ENCODE measurements at regions not wholly inside any gene's neighbourhood (a gene's known extent, or its start where the extent isn't known, plus 50 kb on each side); places are given as distances from the start of the nearest gene placed in this dataset.

GRCh38 chr12:84660139-84660538, 252.5 kb downstream of the SLC6A15 start:
- no peak for DNase-seq

GRCh38 chr12:84658877-84659276, 253.7 kb downstream of the SLC6A15 start:
- DNase-seq, result no peak

- no peak for DNase-seq
Measured at GRCh38 chr12:84656705-84657104, 255.9 kb downstream of the SLC6A15 start.

DNA sequence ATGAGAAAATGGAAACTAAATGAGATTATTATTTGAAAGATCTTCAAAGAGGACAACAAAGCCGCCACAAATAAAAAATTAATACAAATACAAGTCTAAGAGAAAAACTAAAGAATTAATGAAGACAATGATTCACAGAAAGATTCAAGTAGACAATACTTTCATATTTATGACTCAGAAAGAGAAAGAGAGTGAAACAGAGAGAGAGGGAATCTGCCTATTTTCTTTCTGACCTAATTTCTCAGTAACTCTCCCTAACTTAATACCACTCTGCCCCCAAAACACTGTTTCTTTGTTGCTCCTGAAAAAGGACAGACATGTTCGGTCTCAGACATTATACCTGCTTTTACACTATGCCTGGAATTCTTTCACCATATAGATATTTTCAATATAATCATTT, 259.1 kb downstream of the SLC6A15 start:
- no peak for DNase-seq

DNA sequence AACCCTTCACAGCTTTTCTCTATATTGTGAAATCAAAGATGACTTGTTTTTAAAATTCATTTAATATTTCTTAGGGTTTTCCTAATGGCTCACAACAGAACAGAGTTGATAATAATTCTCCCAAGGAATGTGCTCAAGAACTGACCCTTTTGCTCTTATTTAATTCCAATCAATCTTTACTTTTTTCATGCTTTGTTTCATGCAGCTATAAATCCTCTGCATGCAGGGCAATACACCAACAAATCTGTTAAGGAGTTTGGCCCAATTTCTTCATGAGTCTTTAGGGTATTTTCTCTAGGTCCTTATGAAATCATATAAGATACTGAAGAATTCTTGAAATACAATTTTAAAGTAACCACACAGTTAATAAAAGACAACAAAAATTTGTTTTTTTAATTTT, 264.2 kb downstream of the SLC6A15 start:
- DNase-seq, result no peak

- DNase-seq, result no peak
Measured at GRCh38 chr12:84644908-84645307, 267.7 kb downstream of the SLC6A15 start.

- no peak for DNase-seq
Measured at GRCh38 chr12:84643993-84644392, 268.6 kb downstream of the SLC6A15 start.

DNA sequence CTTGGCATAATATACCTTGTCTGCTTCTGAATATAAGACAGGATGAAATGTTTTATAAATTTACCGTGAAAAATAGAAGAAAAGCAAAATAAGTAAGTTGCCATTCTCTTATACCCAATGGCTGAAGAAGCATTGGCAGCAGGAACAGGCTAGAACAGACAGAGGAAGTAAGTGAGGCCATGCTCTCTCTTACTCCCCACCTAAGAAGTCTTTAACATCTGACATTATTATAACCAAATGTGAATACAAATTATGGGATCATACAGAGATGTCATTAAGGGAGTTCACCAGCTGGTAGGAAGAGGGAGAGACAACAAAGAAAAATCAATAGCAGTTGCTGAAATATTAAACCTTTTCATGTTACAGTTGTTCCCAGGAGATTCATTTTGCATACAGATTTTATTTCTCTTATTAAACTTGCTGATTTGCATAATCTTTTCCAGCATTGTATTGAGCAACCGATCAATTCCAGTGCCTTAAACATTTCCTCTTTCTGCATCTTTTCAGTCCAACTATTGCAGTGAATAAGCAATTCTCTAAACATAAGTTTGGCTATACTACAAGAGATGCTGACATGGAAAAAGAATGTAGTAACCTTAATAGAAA, 270.6 kb downstream of the SLC6A15 start:
- DNase-seq, result no peak

GRCh38 chr12:84638811-84639368, 273.7 kb downstream of the SLC6A15 start:
- peak; percentile 13 for DNase-seq

GRCh38 chr12:84637926-84638325, 274.7 kb downstream of the SLC6A15 start:
- DNase-seq, result no peak

- DNase-seq, result no peak
Measured at GRCh38 chr12:84636801-84637290, 275.8 kb downstream of the SLC6A15 start.

DNA sequence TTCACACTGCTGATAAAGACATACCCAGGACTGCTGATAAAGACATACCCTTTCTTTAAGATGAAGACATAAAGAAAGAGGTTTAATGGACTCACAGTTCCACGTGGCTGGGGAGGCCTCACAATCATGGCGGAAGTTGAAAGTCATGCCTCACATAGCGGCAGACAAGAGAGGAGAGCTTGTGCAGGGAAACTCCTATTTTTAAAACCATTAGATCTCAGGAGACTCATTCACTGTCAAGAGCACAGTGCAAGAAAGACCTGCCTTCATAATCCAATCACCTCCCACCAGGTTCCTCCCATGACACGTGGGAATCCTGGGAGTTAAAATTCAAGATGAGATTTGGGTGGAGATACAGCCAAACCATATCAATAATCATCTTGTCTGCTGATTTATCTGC, 278.1 kb downstream of the SLC6A15 start:
- DNase-seq, result no peak

DNA sequence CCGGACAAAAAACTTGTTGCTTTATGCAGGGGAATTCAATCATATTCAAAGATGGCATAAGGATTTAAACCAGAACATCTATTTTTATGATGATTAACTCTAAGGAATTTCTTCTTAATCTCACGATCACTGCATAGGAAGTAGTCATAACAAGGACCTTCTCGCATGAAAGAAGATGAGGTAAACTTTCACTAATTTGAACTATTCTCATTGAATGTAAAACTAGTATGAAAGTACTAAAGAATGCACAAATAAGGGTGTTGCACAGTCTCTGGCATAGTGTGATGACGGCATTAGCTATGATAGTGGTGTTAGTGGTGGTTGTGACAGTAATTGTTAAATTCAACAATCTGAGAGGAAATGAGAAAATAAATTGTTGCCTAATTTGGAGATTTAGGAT, 280.0 kb downstream of the SLC6A15 start:
- DNase-seq, result peak; percentile 57

GRCh38 chr12:84631020-84631419, 281.6 kb downstream of the SLC6A15 start:
- DNase-seq, result no peak

DNA sequence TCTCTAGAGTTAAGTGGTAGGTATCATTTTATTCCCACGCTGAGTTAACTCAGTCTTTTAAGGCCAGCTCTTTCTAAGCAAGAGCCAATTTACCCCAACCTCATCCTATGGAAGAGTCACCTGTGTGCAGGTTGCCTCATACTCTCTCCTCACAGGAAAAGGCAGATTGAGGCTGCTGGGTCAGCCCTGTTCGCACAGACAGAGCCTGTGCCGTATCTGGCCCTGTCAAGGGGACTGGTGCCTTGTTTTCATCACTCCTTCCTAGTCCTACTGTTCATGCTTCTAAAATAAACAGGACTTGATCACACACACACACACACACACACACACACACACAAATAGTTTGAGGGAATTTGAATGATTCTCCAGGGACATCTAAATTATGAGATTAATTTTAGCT, 285.0 kb downstream of the SLC6A15 start:
- no peak for DNase-seq

DNA sequence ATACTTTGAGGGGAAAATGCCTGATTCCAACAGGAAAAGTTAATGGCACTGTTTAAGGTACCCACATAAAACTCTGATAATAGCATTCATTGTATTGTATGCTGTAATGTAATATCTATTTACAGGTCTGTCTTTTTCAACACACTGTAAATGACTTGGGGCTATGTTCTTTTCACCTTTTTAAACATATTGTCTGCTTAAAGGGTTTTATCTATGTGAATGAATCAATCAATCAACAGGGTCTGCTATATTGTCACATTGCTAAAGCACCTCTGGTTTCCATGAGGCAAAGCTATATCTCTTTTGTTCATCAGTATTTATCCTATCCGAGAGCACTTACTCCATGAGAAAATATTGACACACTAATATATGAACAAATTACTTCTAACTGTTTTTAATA, 288.0 kb downstream of the SLC6A15 start:
- DNase-seq, result no peak

DNA sequence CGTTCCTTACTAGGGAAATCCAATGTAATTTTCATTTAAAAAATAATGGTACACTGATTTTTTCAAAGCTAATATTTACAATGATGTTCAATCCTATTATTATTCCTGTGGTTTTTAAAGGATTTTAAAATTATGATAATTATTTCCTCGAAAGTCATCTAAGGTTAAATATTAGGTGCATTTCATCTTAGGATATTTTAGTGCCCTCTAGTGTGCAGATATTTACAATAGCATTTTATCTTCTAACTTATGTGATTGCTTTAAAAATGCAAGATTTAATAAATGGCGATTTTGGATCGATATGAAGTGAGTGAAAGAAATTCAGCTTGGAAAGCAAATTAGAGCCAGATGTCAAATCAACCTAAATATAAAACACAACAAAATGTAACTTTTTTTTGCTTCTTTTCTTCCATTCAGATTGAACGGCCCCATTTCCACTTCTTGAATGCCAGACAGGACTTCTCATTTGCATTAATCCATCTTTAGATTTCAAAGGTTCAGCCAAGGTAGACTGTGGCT, 293.5 kb downstream of the SLC6A15 start:
- DNase-seq, result no peak

GRCh38 chr12:84607170-84607819, 305.3 kb downstream of the SLC6A15 start:
- no peak for DNase-seq

GRCh38 chr12:84605983-84606382, 306.6 kb downstream of the SLC6A15 start:
- DNase-seq, result no peak

DNA sequence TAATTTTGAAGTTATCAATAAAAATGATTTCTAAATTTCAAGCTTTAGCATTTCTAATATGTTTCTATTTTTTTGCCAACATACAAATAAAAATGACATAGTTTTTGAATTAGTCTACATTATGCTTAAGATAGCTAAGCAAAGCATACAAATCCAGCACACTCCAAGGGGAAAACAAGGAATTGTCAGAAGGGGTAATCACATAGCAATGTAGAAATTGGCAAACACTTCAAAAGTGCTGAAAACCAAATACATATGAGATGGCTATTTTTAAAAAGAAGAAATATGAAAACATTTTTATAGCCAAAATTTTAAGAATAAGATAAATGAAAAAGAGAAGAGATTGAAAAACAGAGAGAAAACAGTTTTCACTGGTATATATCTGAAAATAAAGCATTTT, 308.0 kb downstream of the SLC6A15 start:
- no peak for DNase-seq

DNA sequence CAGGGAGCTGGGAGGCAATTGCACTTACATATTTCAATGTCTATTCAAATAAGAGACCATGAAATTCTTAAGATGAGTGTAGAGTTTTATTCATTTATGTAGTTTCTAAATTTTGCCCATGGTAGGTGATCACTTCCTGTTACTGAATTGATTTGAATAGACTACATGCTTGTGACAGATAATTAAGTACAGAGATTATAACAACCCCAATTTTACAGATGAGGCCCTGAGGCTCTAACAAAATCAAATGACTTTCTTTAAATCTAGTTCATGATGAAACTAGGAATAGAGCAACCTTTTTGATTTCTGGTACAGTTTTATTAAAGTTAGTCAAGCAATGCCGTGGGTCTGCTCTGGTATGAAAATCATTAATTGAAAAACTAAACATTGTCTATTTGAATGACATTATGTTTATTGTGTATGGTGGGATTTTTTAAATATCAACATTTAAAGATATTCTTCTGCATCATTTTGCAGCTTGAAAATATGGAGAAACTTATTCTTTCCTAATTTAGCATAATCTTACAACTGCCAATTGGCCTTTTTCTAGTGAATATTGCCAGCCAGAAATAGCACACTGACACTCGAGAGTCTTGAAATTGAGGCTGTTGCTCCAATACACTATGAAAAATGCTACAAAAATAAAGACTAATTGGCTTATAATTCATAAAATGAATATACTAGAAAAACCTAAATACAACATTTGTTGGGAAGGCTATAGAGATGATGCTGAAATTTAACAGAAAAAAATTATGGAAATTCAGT, 308.9 kb downstream of the SLC6A15 start:
- no peak for DNase-seq

DNA sequence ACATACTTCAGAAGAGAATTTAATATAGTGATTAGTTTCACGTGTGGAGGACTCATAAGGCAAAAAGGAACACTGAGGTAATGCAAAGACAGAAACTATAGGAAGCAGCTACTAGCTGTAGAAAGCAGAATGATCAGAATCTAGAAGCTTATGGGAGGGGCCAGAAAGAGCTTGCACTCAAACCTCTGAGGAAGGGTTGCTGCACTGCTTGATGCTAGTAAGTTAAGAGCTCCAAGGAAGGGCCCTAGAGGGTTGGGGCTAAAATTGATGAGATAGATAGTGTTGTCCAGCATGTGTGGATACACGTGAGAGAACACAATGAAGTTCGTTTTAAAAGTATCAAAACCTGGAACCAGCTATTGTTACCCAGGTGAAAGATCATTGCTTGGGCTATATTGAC, 311.1 kb downstream of the SLC6A15 start:
- DNase-seq, result no peak

DNA sequence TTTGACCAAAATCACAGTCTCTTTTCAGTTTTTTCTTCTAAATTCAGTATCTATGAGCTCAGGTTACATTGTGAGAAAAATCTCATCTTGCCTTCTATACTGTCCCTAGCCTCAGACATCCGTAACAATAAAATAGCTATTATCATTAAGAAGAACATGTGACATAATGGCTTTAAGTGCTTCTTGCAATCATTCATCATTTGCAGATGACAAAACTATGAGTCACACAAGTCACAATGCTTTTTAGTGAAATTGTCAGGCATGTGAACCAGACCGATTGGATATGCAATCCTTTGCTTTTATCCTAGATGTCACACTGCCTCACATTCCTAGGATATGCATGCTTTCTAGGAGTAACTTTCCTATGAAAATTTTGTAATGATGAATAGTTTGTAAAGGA, 313.1 kb downstream of the SLC6A15 start:
- no peak for DNase-seq

DNA sequence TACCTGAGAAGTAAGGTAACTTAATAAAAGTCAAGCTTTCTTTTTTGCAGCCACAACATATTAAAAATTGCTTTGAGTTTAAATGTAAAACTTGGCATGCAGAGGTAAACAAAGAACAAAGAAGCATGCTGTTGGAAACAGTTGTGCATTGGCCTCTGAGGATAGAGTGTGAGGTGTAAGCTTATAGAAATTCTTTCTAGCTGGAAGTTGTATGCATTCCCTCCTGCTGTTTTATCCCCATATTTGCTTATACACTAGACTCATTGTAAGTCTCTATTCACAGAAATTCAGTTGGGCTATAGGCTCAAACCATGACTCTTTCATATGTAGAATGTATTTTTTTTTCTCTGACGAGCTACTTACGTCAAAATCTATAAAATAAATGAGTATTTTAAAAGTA, 316.3 kb downstream of the SLC6A15 start:
- DNase-seq, result no peak

Data from kidney glomerular epithelial cell (primary cell).